Endothelial cell of umbilical vein (primary cell): ENCODE measurements at regions not wholly inside any gene's neighbourhood (a gene's known extent, or its start where the extent isn't known, plus 50 kb on each side); places are given as distances from the start of the nearest gene placed in this dataset.

Experiments
- BruUV-seq: library from RNA; stranded (reverse); fragments of 400-500 nt; replicated peaks from 2 replicates; lab custom pipeline; 2021; lab: Mats Ljungman, UMichigan
- CTCF ChIA-PET: fragments of 300-600, 350-600 bp; sonication (Branson Sonifier 250); formaldehyde crosslinking; loops from one replicate; lab custom pipeline; 2021; ENCODE audit warnings: antibody characterized with exemption, inconsistent platforms; lab: Charles Lee
- POLR2A ChIA-PET: fragments of 300-600, 350-600 bp; sonication (Branson Sonifier 250); formaldehyde crosslinking; loops from one replicate; lab custom pipeline; 2021; ENCODE audit warnings: antibody characterized with exemption, inconsistent platforms; lab: Charles Lee
- DNase-seq: peaks from one replicate; pipeline ENCODE4 v3.0.0-alpha.2; 2011; ENCODE audit warnings: low read depth, low spot score
- FAIRE-seq: peaks from 2 replicates; lab custom pipeline; 2011; peaks lifted over from hg19 to GRCh38; lab: Jason Lieb, UNC
- H2AFZ ChIP-seq: 2 replicates; pipeline ENCODE4 v1.6.0; 2012; ENCODE audit warnings: low read depth, low read length, control low read depth, inconsistent platforms
- H3K27ac ChIP-seq: 2 replicates; pipeline ENCODE4 v1.5.1; 2011; ENCODE audit warnings: low read depth, mild to moderate bottlenecking, control low read depth, low read length, moderate library complexity; ENCODE audit not compliant: insufficient read depth
- H3K27me3 ChIP-seq, 2 experiments: 2 replicates each; pipeline versions ENCODE4 v1.6.0 to v1.6.1; 2011; ENCODE audit warnings: low read length in 2 of 2, mixed read lengths in 1 of 2; ENCODE audit not compliant: control insufficient read depth in 2 of 2, insufficient read depth in 2 of 2
- H3K36me3 ChIP-seq, 2 experiments: 2 replicates in 1 of 2; 3 replicates in 1 of 2; pipeline ENCODE4 v1.5.1; 2011; ENCODE audit warnings: low read length in 2 of 2, mild to moderate bottlenecking in 1 of 2, moderate library complexity in 1 of 2; ENCODE audit not compliant: control insufficient read depth in 2 of 2, insufficient read depth in 2 of 2; ENCODE audit errors: extremely low read depth in 1 of 2
- H3K4me1 ChIP-seq: 3 replicates; pipeline ENCODE4 v1.5.1; 2011; ENCODE audit warnings: mild to moderate bottlenecking, low read length; ENCODE audit not compliant: control insufficient read depth, insufficient read depth; ENCODE audit errors: extremely low read depth
- H3K4me2 ChIP-seq: 2 replicates; pipeline ENCODE4 v1.6.1; 2011; ENCODE audit warnings: low read length, control low read depth, mixed read lengths; ENCODE audit not compliant: insufficient read depth
- H3K4me3 ChIP-seq, 3 experiments: fragments of 200-600 bp in 1 of 3; sonication (generic), shearing (Covaris generic) in 1 of 3; replicated peaks in 1 of 3; 2 replicates each; pipeline ENCODE4 v1.5.1; 2011 to 2016; ENCODE audit warnings: control low read depth in 3 of 3, low read length in 3 of 3, mild to moderate bottlenecking in 2 of 3, inconsistent platforms in 1 of 3, low read depth in 1 of 3, moderate library complexity in 1 of 3; ENCODE audit not compliant: insufficient read depth in 1 of 3
- H3K79me2 ChIP-seq: 2 replicates; pipeline ENCODE4 v1.6.0; 2012; ENCODE audit warnings: low read length, inconsistent platforms; ENCODE audit not compliant: control insufficient read depth, insufficient read depth
- H3K9ac ChIP-seq: replicated peaks from 2 replicates; pipeline ENCODE3; 2011; ENCODE audit warnings: low read length, control low read depth; ENCODE audit not compliant: insufficient read depth; ENCODE audit errors: extremely low read depth
- H3K9me1 ChIP-seq: replicated peaks from 3 replicates; pipeline ENCODE4 v1.6.0; 2011; ENCODE audit warnings: mild to moderate bottlenecking, low read length; ENCODE audit not compliant: control insufficient read depth, insufficient read depth; ENCODE audit errors: extremely low read depth
- H3K9me3 ChIP-seq: replicated peaks from 2 replicates; pipeline ENCODE4 v1.5.1; 2012; ENCODE audit warnings: low read length, inconsistent platforms; ENCODE audit not compliant: control insufficient read depth, insufficient read depth
- H4K20me1 ChIP-seq: replicated peaks from 2 replicates; pipeline ENCODE3; 2011; ENCODE audit warnings: mild to moderate bottlenecking, low read length; ENCODE audit not compliant: control insufficient read depth, insufficient read depth; ENCODE audit errors: extremely low read depth
- CTCF ChIP-seq, 2 donors: IDR thresholded peaks; 1 replicate in 1 of 2; 2 replicates in 1 of 2; pipeline ENCODE4 v1.5.1; 2011; ENCODE audit warnings: low read length in 2 of 2, mild to moderate bottlenecking in 2 of 2, moderate library complexity in 2 of 2, control low read depth in 1 of 2, inconsistent platforms in 1 of 2, low read depth in 1 of 2; ENCODE audit not compliant: insufficient read depth in 1 of 2; ENCODE audit errors: extremely low read depth in 1 of 2
- EZH2 ChIP-seq: IDR thresholded peaks from 2 replicates; pipeline ENCODE4 v1.6.1; 2012; ENCODE audit warnings: borderline replicate concordance, low read depth, mild to moderate bottlenecking, moderate library complexity, low read length, inconsistent platforms; ENCODE audit not compliant: severe bottlenecking
- FOS ChIP-seq: IDR thresholded peaks from 2 replicates; pipeline ENCODE4 v1.6.1; 2011; ENCODE audit warnings: mild to moderate bottlenecking, low read length, moderate library complexity, borderline replicate concordance; ENCODE audit not compliant: insufficient read depth
- GATA2 ChIP-seq: IDR thresholded peaks from 2 replicates; pipeline ENCODE4 v1.7.0; 2011; ENCODE audit warnings: low read depth, mild to moderate bottlenecking, moderate library complexity, mixed read lengths, low read length; ENCODE audit not compliant: insufficient read length, insufficient read depth
- JUN ChIP-seq: IDR thresholded peaks from 2 replicates; pipeline ENCODE4 v1.6.1; 2011; ENCODE audit warnings: borderline replicate concordance, low read depth; ENCODE audit not compliant: insufficient read length, insufficient read depth
- MAX ChIP-seq: IDR thresholded peaks from 2 replicates; pipeline ENCODE4 v1.6.1; 2011; ENCODE audit not compliant: insufficient read depth, insufficient read length
- MYC ChIP-seq: IDR thresholded peaks from one replicate; pipeline ENCODE4 v1.6.1; 2011; ENCODE audit warnings: mild to moderate bottlenecking, low read depth, low read length
- POLR2A ChIP-seq: IDR thresholded peaks from 2 replicates; pipeline ENCODE4 v1.6.1; 2012; ENCODE audit warnings: low read depth, mild to moderate bottlenecking, control low read depth, low read length
- POLR2AphosphoS5 ChIP-seq: IDR thresholded peaks from 2 replicates; pipeline ENCODE4 v1.6.1; 2012; ENCODE audit warnings: low read depth, mild to moderate bottlenecking, control low read depth, low read length, moderate library complexity; ENCODE audit not compliant: insufficient read depth
- dilution Hi-C: fragments of 300-500 bp; cut with MboI; formaldehyde crosslinking; loops from one replicate; pipeline ENCODE4 v1.15.0; 2019; ENCODE audit warnings: low sequenced_read_pairs; ENCODE audit not compliant: extremely low pct_ligation_motif_present
- intact Hi-C: fragments of 100-400 bp; cut with micrococcal nuclease; formaldehyde crosslinking; loops from one replicate; pipeline ENCODE4 v1.10.0; 2022

GRCh38 chr9:82090046-82090445 lies 101.5 kb downstream of the SPATA31D1 start:
- FAIRE-seq, result no peak
- POLR2A ChIA-PET, result no interaction called here
- intact Hi-C loops, result no loop called here

GRCh38 chr9:82091100-82091499 lies 102.5 kb downstream of the SPATA31D1 start:
- ChIA-PET POLR2A (no interaction called here), CTCF (no interaction called here)
- H2AFZ ChIP-seq, result no peak overlapping the region
- H3K79me2 ChIP-seq, result no peaks in the 10 kb centered on the region
- no peaks in the 10 kb centered on the region for H3K9me1 ChIP-seq
- BruUV-seq, result no TSS peak
- dilution Hi-C loops, result no loop called here
- H3K9me3 ChIP-seq, result no peaks in the 10 kb centered on the region
- no peak overlapping the region for H3K4me3 ChIP-seq
- intact Hi-C loops, result no loop called here
- H3K9ac ChIP-seq, result no peak overlapping the region
- H3K36me3 ChIP-seq, result no peaks in the 10 kb centered on the region
- H3K4me1 ChIP-seq, result no peaks in the 10 kb centered on the region
- no peak for FAIRE-seq
- TF ChIP-seq MYC (no peak), POLR2A (no peak), FOS (no peak), JUN (no peak), MAX (no peak), CTCF (IDR thresholded peaks at IDR 0.05; ENCODE audit: extremely low read depth in 1 of 2, insufficient read depth in 1 of 2, low read depth in 1 of 2, low read length in 2 of 2) (no peak), GATA2 (no peak), POLR2AphosphoS5 (no peak), EZH2 (no peak)
- no peak for DNase-seq
- no peaks in the 10 kb centered on the region for H4K20me1 ChIP-seq
- H3K27me3 ChIP-seq, result no peaks in the 10 kb centered on the region
- H3K4me2 ChIP-seq, result no peak overlapping the region
- H3K27ac ChIP-seq, result no peak overlapping the region

More at GRCh38 chr9:82090046-82090445, 101.5 kb downstream of the SPATA31D1 start:
- no peaks in the 10 kb centered on the region for H3K79me2 ChIP-seq
- H3K4me3 ChIP-seq, result no peak overlapping the region
- CTCF ChIA-PET, result no interaction called here
- H2AFZ ChIP-seq, result no peak overlapping the region
- no TSS peak for BruUV-seq
- no peak overlapping the region for H3K9ac ChIP-seq
- H3K9me1 ChIP-seq, result no peaks in the 10 kb centered on the region
- dilution Hi-C loops, result no loop called here
- TF ChIP-seq GATA2 (no peak), MYC (no peak), MAX (no peak), JUN (no peak)
- H3K36me3 ChIP-seq, result no peaks in the 10 kb centered on the region
- no peaks in the 10 kb centered on the region for H3K9me3 ChIP-seq
- H4K20me1 ChIP-seq, result no peaks in the 10 kb centered on the region
- no peak overlapping the region for H3K4me2 ChIP-seq
- no peaks in the 10 kb centered on the region for H3K27me3 ChIP-seq
- no peak for DNase-seq
- H3K4me1 ChIP-seq, result no peaks in the 10 kb centered on the region
- no peak overlapping the region for H3K27ac ChIP-seq
